ENCODE measurements at regions not wholly inside any gene's neighbourhood (a gene's known extent, or its start where the extent isn't known, plus 50 kb on each side); places are given as distances from the start of the nearest gene placed in this dataset.

DNA sequence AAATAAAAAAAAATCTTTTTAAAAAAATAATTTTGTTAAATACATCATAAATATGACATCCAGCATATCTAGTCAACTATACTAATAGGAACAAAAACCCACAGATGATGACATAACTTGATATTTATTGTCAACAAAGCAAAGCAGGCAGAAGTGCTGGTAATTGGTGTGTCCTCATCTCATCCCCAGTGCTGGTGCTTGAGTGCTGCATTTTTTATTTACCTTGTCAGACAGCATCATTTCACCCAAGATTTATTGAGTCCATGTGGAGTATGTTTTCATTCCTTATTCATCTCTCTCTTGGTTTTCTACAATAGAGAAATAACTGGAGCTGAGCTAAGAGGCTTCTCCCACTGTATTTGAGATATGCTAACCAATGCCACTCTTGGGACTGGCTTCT lies 191.6 kb upstream of the SLC14A2 start:
- no peak for TF ChIP-seq EZH2 (IDR thresholded peaks at IDR 0.05; ENCODE audit: insufficient read depth, low read length)
- TF ChIP-seq, protein P1, sequence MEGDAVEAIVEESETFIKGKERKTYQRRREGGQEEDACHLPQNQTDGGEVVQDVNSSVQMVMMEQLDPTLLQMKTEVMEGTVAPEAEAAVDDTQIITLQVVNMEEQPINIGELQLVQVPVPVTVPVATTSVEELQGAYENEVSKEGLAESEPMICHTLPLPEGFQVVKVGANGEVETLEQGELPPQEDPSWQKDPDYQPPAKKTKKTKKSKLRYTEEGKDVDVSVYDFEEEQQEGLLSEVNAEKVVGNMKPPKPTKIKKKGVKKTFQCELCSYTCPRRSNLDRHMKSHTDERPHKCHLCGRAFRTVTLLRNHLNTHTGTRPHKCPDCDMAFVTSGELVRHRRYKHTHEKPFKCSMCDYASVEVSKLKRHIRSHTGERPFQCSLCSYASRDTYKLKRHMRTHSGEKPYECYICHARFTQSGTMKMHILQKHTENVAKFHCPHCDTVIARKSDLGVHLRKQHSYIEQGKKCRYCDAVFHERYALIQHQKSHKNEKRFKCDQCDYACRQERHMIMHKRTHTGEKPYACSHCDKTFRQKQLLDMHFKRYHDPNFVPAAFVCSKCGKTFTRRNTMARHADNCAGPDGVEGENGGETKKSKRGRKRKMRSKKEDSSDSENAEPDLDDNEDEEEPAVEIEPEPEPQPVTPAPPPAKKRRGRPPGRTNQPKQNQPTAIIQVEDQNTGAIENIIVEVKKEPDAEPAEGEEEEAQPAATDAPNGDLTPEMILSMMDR (IDR thresholded peaks at IDR 0.05; ENCODE audit: insufficient read depth, low read depth, low read length): no peak
- Histone ChIP-seq H3K27ac (ENCODE audit: low read depth, low read length) (no peak overlapping the region), H3K9me3 (ENCODE audit: insufficient read depth, low read depth, low read length) (no peaks in the 10 kb centered on the region), H3K4me2 (ENCODE audit: low read length) (no peak overlapping the region), H3K4me1 (ENCODE audit: insufficient read depth, low read length) (no peaks in the 10 kb centered on the region), H4K20me1 (ENCODE audit: insufficient read depth, low read length) (no peaks in the 10 kb centered on the region), H3K27me3 (ENCODE audit: insufficient read depth, low read length) (no peaks in the 10 kb centered on the region), H2AFZ (ENCODE audit: low read depth, low read length) (no peak overlapping the region), H3K4me3 (ENCODE audit: insufficient read depth, low read depth, low read length) (no peak overlapping the region), H3K36me3 (ENCODE audit: insufficient read depth, low read length) (no peaks in the 10 kb centered on the region), H3K79me2 (ENCODE audit: insufficient read depth, low read length) (no peaks in the 10 kb centered on the region), H3K9ac (ENCODE audit: low read length) (no peak overlapping the region)
- Mint-ChIP-seq H3K27me3 (ENCODE audit: low read depth, unreplicated experiment) (peaks cover 6% of the 10 kb centered on the region), H3K4me3 (ENCODE audit: unreplicated experiment) (no peak overlapping the region), H3K27ac (ENCODE audit: unreplicated experiment) (no peak overlapping the region), H3K4me1 (ENCODE audit: low read depth, unreplicated experiment) (no peaks in the 10 kb centered on the region), H3K9me3 (ENCODE audit: unreplicated experiment) (no peaks in the 10 kb centered on the region), H3K36me3 (ENCODE audit: low read depth, unreplicated experiment) (no peaks in the 10 kb centered on the region)
- DNase-seq (ENCODE audit: low read depth) (no peak), FAIRE-seq (no peak)

DNA sequence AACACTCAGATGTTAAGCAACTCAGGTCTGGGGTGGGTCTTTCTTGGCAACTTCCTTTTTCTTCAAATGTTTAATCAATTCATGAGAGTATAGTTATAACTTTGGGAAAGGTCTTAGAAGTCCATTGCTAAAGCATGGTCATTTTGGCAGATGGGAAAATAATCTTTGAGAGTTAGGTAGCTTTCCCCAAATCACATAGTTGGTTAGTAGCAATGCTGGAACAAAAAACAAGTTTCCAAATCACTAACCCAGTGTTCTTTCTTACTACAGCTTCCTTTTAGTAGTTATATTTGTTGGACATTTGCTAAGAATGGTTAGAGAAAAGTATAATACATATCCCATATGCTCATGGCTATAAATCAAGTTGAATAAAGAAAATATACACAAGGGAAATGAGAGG lies 185.2 kb upstream of the SLC14A2 start:
- Histone ChIP-seq H2AFZ (ENCODE audit: low read depth, low read length) (no peak overlapping the region), H3K9me3 (ENCODE audit: insufficient read depth, low read depth, low read length) (no peaks in the 10 kb centered on the region), H3K36me3 (ENCODE audit: insufficient read depth, low read length) (no peaks in the 10 kb centered on the region), H3K9ac (ENCODE audit: low read length) (no peak overlapping the region), H4K20me1 (ENCODE audit: insufficient read depth, low read length) (no peaks in the 10 kb centered on the region), H3K4me3 (ENCODE audit: insufficient read depth, low read depth, low read length) (no peak overlapping the region), H3K27me3 (ENCODE audit: insufficient read depth, low read length) (no peaks in the 10 kb centered on the region), H3K27ac (ENCODE audit: low read depth, low read length) (no peak overlapping the region), H3K79me2 (ENCODE audit: insufficient read depth, low read length) (no peaks in the 10 kb centered on the region), H3K4me1 (ENCODE audit: insufficient read depth, low read length) (no peaks in the 10 kb centered on the region), H3K4me2 (ENCODE audit: low read length) (no peak overlapping the region)
- Mint-ChIP-seq H3K4me3 (ENCODE audit: unreplicated experiment) (no peak overlapping the region), H3K9me3 (ENCODE audit: unreplicated experiment) (no peaks in the 10 kb centered on the region), H3K27ac (ENCODE audit: unreplicated experiment) (no peak overlapping the region), H3K4me1 (ENCODE audit: low read depth, unreplicated experiment) (no peaks in the 10 kb centered on the region), H3K27me3 (ENCODE audit: low read depth, unreplicated experiment) (peaks cover 17% of the 10 kb centered on the region), H3K36me3 (ENCODE audit: low read depth, unreplicated experiment) (no peaks in the 10 kb centered on the region)
- FAIRE-seq (no peak), DNase-seq (ENCODE audit: low read depth) (no peak)
- TF ChIP-seq, protein P1 (IDR thresholded peaks at IDR 0.05; ENCODE audit: insufficient read depth, low read depth, low read length): no peak

DNA sequence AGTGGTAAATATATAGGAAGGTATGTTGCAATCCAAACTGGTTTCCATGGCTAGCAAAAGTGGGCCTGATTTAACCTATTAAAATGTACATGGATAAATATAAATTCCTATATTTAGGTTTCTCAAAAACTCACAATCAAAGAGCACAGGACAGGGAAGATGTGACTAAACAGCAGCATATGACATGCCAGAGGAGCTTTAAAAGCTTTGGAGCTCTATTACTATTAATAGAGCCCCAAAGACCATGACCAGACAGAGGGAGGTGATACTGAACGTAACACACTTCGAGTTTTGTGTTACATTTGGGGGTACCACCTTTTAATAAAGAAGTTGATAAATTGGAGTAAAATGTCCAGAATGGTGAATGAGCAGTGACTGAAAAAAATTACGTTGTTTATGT lies 179.5 kb upstream of the SLC14A2 start:
- no peak overlapping the region for H3K4me3 Mint-ChIP-seq (ENCODE audit: unreplicated experiment)
- Histone ChIP-seq H3K36me3 (ENCODE audit: insufficient read depth, low read length) (no peaks in the 10 kb centered on the region), H3K27me3 (ENCODE audit: insufficient read depth, low read length) (no peaks in the 10 kb centered on the region), H3K9ac (ENCODE audit: low read length) (no peak overlapping the region), H4K20me1 (ENCODE audit: insufficient read depth, low read length) (no peaks in the 10 kb centered on the region), H3K4me2 (ENCODE audit: low read length) (no peak overlapping the region), H3K27ac (ENCODE audit: low read depth, low read length) (no peak overlapping the region), H3K4me3 (ENCODE audit: insufficient read depth, low read depth, low read length) (no peak overlapping the region), H3K79me2 (ENCODE audit: insufficient read depth, low read length) (no peaks in the 10 kb centered on the region), H3K4me1 (ENCODE audit: insufficient read depth, low read length) (no peaks in the 10 kb centered on the region), H3K9me3 (ENCODE audit: insufficient read depth, low read depth, low read length) (no peaks in the 10 kb centered on the region), H2AFZ (ENCODE audit: low read depth, low read length) (no peak overlapping the region)
- no peaks in the 10 kb centered on the region for H3K4me1 Mint-ChIP-seq (ENCODE audit: low read depth, unreplicated experiment)
- FAIRE-seq: no peak
- H3K27me3 Mint-ChIP-seq (ENCODE audit: low read depth, unreplicated experiment): peaks cover 14% of the 10 kb centered on the region
- no peaks in the 10 kb centered on the region for H3K9me3 Mint-ChIP-seq (ENCODE audit: unreplicated experiment)
- TF ChIP-seq, protein P1 (IDR thresholded peaks at IDR 0.05; ENCODE audit: insufficient read depth, low read depth, low read length): no peak
- TF ChIP-seq EZH2 (IDR thresholded peaks at IDR 0.05; ENCODE audit: insufficient read depth, low read length): no peak
- no peak for DNase-seq (ENCODE audit: low read depth)
- H3K36me3 Mint-ChIP-seq (ENCODE audit: low read depth, unreplicated experiment): no peaks in the 10 kb centered on the region
- no peak overlapping the region for H3K27ac Mint-ChIP-seq (ENCODE audit: unreplicated experiment)

Data from astrocyte (in vitro differentiated cells and primary cell).